Right lobe of liver (tissue), 4 donors: ENCODE measurements at regions not wholly inside any gene's neighbourhood (a gene's known extent, or its start where the extent isn't known, plus 50 kb on each side); places are given as distances from the start of the nearest gene placed in this dataset.

Source experiments
- POLR2A ChIP-seq: fragments of 450-650 bp; IDR thresholded peaks from one replicate; pipeline ENCODE4 v1.6.1; 2017; ENCODE audit warnings: antibody characterized with exemption, mild to moderate bottlenecking
- TF ChIP-seq, protein P1 (sequence below), 4 donors: fragments of 200-600 bp in 3 of 4; fragments of 450-650 bp in 1 of 4; IDR thresholded peaks; one replicate each; pipeline versions ENCODE4 v1.5.1 to v1.8.0; 2016 to 2022; ENCODE audit warnings: antibody characterized with exemption in 4 of 4, mild to moderate bottlenecking in 2 of 4
- donor health status: DM: no; HTN: no; CAD: no.
- donor health status: DM: no; HTN: no; CAD: no.
- donor health status: DM: no; HTN: yes; CAD: no.

DNA sequence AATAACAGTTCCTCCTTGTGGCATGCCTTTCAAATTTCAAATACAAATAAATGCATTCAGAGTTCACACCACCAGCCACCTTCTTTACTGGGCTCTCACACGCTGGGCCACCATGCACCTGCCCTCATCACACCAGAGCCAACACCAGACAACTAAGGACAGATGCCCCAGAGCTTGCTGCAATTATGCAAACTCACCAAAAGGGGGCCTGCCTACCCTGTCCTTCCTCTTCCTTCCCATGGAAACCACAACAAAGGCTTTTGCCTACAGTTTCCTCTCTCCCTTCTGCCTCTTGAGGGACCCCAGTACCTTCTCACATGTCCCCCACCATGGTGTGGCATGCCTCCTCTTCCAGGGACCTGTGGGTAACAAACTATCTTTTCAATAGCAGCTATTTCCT, 1333.9 kb upstream of the TENM3 start:
- no peak for TF ChIP-seq POLR2A
- TF ChIP-seq, protein P1, sequence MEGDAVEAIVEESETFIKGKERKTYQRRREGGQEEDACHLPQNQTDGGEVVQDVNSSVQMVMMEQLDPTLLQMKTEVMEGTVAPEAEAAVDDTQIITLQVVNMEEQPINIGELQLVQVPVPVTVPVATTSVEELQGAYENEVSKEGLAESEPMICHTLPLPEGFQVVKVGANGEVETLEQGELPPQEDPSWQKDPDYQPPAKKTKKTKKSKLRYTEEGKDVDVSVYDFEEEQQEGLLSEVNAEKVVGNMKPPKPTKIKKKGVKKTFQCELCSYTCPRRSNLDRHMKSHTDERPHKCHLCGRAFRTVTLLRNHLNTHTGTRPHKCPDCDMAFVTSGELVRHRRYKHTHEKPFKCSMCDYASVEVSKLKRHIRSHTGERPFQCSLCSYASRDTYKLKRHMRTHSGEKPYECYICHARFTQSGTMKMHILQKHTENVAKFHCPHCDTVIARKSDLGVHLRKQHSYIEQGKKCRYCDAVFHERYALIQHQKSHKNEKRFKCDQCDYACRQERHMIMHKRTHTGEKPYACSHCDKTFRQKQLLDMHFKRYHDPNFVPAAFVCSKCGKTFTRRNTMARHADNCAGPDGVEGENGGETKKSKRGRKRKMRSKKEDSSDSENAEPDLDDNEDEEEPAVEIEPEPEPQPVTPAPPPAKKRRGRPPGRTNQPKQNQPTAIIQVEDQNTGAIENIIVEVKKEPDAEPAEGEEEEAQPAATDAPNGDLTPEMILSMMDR (IDR thresholded peaks at IDR 0.05) = peak in 2 of 4 donors; percentile 25 to 26
